ENCODE measurements at regions not wholly inside any gene's neighbourhood (a gene's known extent, or its start where the extent isn't known, plus 50 kb on each side); places are given as distances from the start of the nearest gene placed in this dataset.

DNA sequence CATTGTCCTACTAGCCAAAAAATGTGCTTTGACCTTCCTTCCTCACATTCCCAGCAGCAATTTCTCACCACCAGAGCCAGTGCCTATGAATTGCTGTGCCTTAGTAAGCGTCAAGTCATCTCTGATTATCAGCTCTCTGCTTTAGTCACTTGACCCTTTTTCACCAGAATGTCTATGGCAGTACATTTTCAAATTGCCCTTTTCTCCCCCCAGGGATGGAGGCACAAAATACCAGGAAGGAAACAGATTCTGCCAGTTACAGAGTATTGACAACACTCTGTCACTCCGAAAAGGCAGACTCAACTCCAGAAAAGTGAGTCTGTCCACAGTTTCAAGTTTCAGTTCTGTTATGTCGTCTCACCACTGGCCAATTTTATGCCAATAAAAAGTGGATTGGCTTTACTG is 167.4 kb downstream of the TNFSF18 start:
- TF ChIP-seq FOXP2 (optimal IDR thresholded peaks at IDR 0.05; ENCODE audit: borderline replicate concordance, extremely low read depth, extremely low read length, insufficient read depth) (no peak), POLR2AphosphoS5 (IDR thresholded peaks at IDR 0.05; ENCODE audit: low read depth, low read length) (no peak), TAF1 (IDR thresholded peaks at IDR 0.05; ENCODE audit: borderline replicate concordance, insufficient read depth, low read length) (no peak), SIN3A (IDR thresholded peaks at IDR 0.05; ENCODE audit: borderline replicate concordance, insufficient read depth, low read length) (no peak)
- TF ChIP-seq, protein P1, sequence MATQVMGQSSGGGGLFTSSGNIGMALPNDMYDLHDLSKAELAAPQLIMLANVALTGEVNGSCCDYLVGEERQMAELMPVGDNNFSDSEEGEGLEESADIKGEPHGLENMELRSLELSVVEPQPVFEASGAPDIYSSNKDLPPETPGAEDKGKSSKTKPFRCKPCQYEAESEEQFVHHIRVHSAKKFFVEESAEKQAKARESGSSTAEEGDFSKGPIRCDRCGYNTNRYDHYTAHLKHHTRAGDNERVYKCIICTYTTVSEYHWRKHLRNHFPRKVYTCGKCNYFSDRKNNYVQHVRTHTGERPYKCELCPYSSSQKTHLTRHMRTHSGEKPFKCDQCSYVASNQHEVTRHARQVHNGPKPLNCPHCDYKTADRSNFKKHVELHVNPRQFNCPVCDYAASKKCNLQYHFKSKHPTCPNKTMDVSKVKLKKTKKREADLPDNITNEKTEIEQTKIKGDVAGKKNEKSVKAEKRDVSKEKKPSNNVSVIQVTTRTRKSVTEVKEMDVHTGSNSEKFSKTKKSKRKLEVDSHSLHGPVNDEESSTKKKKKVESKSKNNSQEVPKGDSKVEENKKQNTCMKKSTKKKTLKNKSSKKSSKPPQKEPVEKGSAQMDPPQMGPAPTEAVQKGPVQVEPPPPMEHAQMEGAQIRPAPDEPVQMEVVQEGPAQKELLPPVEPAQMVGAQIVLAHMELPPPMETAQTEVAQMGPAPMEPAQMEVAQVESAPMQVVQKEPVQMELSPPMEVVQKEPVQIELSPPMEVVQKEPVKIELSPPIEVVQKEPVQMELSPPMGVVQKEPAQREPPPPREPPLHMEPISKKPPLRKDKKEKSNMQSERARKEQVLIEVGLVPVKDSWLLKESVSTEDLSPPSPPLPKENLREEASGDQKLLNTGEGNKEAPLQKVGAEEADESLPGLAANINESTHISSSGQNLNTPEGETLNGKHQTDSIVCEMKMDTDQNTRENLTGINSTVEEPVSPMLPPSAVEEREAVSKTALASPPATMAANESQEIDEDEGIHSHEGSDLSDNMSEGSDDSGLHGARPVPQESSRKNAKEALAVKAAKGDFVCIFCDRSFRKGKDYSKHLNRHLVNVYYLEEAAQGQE (IDR thresholded peaks at IDR 0.05; ENCODE audit: insufficient read depth in 1 of 2, low read depth in 2 of 2, low read length in 2 of 2), result no peak

DNA sequence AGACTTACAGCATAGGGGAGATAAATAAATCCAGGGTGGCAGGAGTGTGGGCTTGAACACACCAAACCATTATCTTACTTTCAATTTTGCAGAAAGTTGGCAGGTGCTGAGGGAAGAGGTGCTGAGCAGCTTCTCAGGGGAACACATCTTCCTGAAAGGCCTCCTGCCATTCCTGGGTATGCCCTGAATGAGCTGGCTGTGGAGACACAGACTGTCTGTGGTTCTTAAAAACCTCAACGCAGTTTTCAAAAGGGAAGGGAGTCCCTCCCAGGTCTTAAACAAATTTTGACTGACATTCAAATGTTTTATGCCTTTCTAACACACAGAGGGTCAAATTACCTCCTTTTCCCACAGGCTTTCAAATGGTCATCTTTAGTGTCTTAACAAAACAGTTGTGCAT is 166.9 kb downstream of the TNFSF18 start:
- TF ChIP-seq POLR2AphosphoS5 (IDR thresholded peaks at IDR 0.05; ENCODE audit: low read depth, low read length), result no peak
- no peak for TF ChIP-seq FOXP2 (optimal IDR thresholded peaks at IDR 0.05; ENCODE audit: borderline replicate concordance, extremely low read depth, extremely low read length, insufficient read depth)
- no peak for TF ChIP-seq TAF1 (IDR thresholded peaks at IDR 0.05; ENCODE audit: borderline replicate concordance, insufficient read depth, low read length)
- no peak for TF ChIP-seq SIN3A (IDR thresholded peaks at IDR 0.05; ENCODE audit: borderline replicate concordance, insufficient read depth, low read length)
- TF ChIP-seq, protein P1 (IDR thresholded peaks at IDR 0.05; ENCODE audit: insufficient read depth in 1 of 2, low read depth in 2 of 2, low read length in 2 of 2), result no peak

DNA sequence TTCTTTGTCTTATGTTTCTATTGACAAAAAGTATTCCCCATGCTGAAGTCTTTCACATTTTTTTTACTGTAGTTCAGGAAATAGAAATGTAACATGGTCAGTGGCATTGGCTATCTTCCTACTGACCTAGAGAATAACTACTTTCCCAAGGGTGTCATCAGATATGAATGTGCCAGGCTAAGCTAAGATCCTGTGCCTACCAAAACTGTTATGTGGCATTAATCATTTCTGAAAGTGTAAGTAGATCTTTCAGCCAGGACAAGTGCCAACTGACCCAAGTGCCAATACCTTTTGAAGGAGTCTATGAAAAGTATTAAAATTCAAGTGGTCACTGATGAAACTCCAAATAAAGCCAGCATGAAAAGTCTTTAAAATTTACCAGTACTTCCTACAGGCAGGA is 165.3 kb downstream of the TNFSF18 start:
- TF ChIP-seq FOXP2 (optimal IDR thresholded peaks at IDR 0.05; ENCODE audit: borderline replicate concordance, extremely low read depth, extremely low read length, insufficient read depth) (no peak), SIN3A (IDR thresholded peaks at IDR 0.05; ENCODE audit: borderline replicate concordance, insufficient read depth, low read length) (no peak)
- TF ChIP-seq, protein P1 (IDR thresholded peaks at IDR 0.05; ENCODE audit: insufficient read depth in 1 of 2, low read depth in 2 of 2, low read length in 2 of 2), result no peak

DNA sequence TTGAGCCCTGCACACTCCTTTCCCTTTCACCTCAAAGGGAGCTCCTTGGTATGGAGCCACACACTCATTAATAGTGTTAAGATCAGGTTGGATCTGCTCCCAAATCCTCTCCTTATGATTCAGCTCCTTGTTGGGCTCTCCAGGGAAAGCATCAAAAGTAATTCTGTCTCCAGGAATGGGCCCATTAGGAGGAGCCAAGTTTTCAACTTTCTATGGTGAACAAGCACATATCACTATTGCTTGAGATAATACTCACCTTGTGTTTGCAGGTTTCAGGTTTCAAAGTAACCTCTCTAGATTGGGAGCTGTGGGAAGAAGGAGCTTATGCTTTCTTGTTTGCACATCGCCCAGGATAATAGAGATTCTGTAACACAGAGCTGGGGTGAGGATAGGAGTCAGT is 164.8 kb downstream of the TNFSF18 start:
- TF ChIP-seq FOXP2 (optimal IDR thresholded peaks at IDR 0.05; ENCODE audit: borderline replicate concordance, extremely low read depth, extremely low read length, insufficient read depth), result no peak
- no peak for TF ChIP-seq SIN3A (IDR thresholded peaks at IDR 0.05; ENCODE audit: borderline replicate concordance, insufficient read depth, low read length)
- no peak for TF ChIP-seq TAF1 (IDR thresholded peaks at IDR 0.05; ENCODE audit: borderline replicate concordance, insufficient read depth, low read length)
- TF ChIP-seq POLR2AphosphoS5 (IDR thresholded peaks at IDR 0.05; ENCODE audit: low read depth, low read length), result no peak
- TF ChIP-seq, protein P1 (IDR thresholded peaks at IDR 0.05; ENCODE audit: insufficient read depth in 1 of 2, low read depth in 2 of 2, low read length in 2 of 2), result no peak

DNA sequence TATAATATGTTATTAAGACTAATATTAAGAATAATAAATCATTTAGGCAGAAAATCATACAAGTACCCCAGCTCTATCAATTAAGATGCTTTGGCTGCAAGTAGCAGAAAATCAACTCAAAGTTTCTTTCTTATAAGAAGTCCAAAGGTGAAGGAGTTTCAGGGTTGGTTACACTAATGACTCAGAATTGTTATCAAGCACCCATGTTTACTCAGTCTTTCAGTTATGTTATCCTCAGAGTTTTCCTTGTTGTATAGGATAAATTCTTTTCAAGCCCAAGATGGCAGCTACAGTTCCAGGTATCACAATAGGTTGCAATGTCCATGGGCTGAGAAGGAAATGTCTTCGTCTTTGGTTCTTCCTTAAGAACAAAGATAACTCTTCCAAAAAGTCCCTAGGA is 163.6 kb downstream of the TNFSF18 start:
- TF ChIP-seq SIN3A (IDR thresholded peaks at IDR 0.05; ENCODE audit: borderline replicate concordance, insufficient read depth, low read length) (no peak), FOXP2 (optimal IDR thresholded peaks at IDR 0.05; ENCODE audit: borderline replicate concordance, extremely low read depth, extremely low read length, insufficient read depth) (no peak), TAF1 (IDR thresholded peaks at IDR 0.05; ENCODE audit: borderline replicate concordance, insufficient read depth, low read length) (no peak), POLR2AphosphoS5 (IDR thresholded peaks at IDR 0.05; ENCODE audit: low read depth, low read length) (no peak)
- TF ChIP-seq, protein P1 (IDR thresholded peaks at IDR 0.05; ENCODE audit: insufficient read depth in 1 of 2, low read depth in 2 of 2, low read length in 2 of 2), result no peak
